Stimulated activated CD4-positive, alpha-beta T cell treated with anti-CD3 and anti-CD28 coated beads, Interleukin-15, amount 100 ng/mL, for 24 hours (primary cell): ENCODE measurements at regions not wholly inside any gene's neighbourhood (a gene's known extent, or its start where the extent isn't known, plus 50 kb on each side); places are given as distances from the start of the nearest gene placed in this dataset.
A peak's percentile ranks its signal among the peaks of the same experiment; 100 is the strongest.

Experiments
- DNase-seq: peaks from one replicate; pipeline ENCODE4 v3.0.0-alpha.2; 2020

- no peak for DNase-seq
Measured at GRCh38 chr20:54272901-54273488, 65.1 kb downstream of the PFDN4 start.

GRCh38 chr20:54275359-54276111 lies 67.6 kb downstream of the PFDN4 start:
- no peak for DNase-seq

GRCh38 chr20:54276577-54277169 lies 68.8 kb downstream of the PFDN4 start:
- no peak for DNase-seq

GRCh38 chr20:54278262-54278661 lies 70.4 kb downstream of the PFDN4 start:
- DNase-seq: no peak

- no peak for DNase-seq
Measured at GRCh38 chr20:54282625-54283024, 74.7 kb downstream of the PFDN4 start.

GRCh38 chr20:54283253-54283652 lies 75.4 kb downstream of the PFDN4 start:
- no peak for DNase-seq

- DNase-seq: peak; percentile 51
Measured at GRCh38 chr20:54284928-54285704, 77.2 kb downstream of the PFDN4 start.

GRCh38 chr20:54290636-54291035 lies 82.7 kb downstream of the PFDN4 start:
- DNase-seq: no peak

GRCh38 chr20:54291339-54292010 lies 83.6 kb downstream of the PFDN4 start:
- DNase-seq: no peak

- DNase-seq: no peak
Measured at GRCh38 chr20:54292185-54292584, 84.3 kb downstream of the PFDN4 start.

GRCh38 chr20:54293526-54293925 lies 85.6 kb downstream of the PFDN4 start:
- DNase-seq: no peak

GRCh38 chr20:54294094-54294493 lies 86.2 kb downstream of the PFDN4 start:
- DNase-seq: no peak

- no peak for DNase-seq
Measured at GRCh38 chr20:54295686-54296085, 87.8 kb downstream of the PFDN4 start.

GRCh38 chr20:54305421-54305820 lies 97.5 kb downstream of the PFDN4 start:
- DNase-seq: no peak

GRCh38 chr20:54306985-54307710 lies 99.3 kb downstream of the PFDN4 start:
- DNase-seq: no peak

GRCh38 chr20:54308804-54309203 lies 100.9 kb downstream of the PFDN4 start:
- no peak for DNase-seq

- DNase-seq: no peak
Measured at GRCh38 chr20:54318892-54319291, 111.0 kb downstream of the PFDN4 start.

GRCh38 chr20:54320148-54320607 lies 112.3 kb downstream of the PFDN4 start:
- DNase-seq: peak; percentile 20

GRCh38 chr20:54321352-54322087 lies 113.6 kb downstream of the PFDN4 start:
- no peak for DNase-seq

GRCh38 chr20:54323227-54323734 lies 115.4 kb downstream of the PFDN4 start:
- no peak for DNase-seq

GRCh38 chr20:54324041-54324440 lies 116.2 kb downstream of the PFDN4 start:
- no peak for DNase-seq
